ENCODE measurements at regions not wholly inside any gene's neighbourhood (a gene's known extent, or its start where the extent isn't known, plus 50 kb on each side); places are given as distances from the start of the nearest gene placed in this dataset.

DNA sequence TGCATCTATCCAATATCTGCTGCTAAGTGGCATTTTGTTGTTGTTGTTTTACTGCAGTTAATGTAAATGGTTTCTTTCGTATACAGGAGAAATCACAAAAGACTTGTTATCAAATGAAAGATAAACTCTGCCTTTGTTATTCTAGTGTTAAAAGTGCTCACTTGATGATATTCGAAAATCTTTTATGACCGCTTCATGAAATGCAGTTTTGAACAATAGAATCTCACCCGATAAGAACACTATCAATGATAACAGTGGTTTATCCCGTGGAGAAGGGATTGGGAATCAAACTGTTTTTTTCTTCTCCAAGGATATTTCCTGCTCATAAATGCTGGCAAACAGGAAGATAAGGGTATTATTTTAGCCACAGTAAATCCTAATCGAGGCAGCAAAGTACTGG lies 1366.3 kb downstream of the OLFM4 start:
- intact Hi-C loops (cut with micrococcal nuclease) (no loop called here), dilution Hi-C loops (cut with MboI; ENCODE audit: extremely low pct_ligation_motif_present, low sequenced_read_pairs) (no loop called here)
- H3K9ac ChIP-seq (replicated peaks; ENCODE audit: extremely low read depth, insufficient read depth, low read length), result no peak overlapping the region
- H3K9me3 ChIP-seq (replicated peaks; ENCODE audit: control insufficient read depth, insufficient read depth, low read length), result peaks cover 4% of the 10 kb centered on the region
- no TSS peak for BruUV-seq (replicated peaks)
- no peaks in the 10 kb centered on the region for H3K79me2 ChIP-seq (ENCODE audit: control insufficient read depth, insufficient read depth, low read length)
- no peaks in the 10 kb centered on the region for H3K36me3 ChIP-seq (ENCODE audit: control insufficient read depth in 2 of 2, extremely low read depth in 1 of 2, insufficient read depth in 2 of 2, low read length in 2 of 2)
- POLR2A ChIA-PET, result no interaction called here
- H3K4me1 ChIP-seq (ENCODE audit: control insufficient read depth, extremely low read depth, insufficient read depth, low read length), result no peaks in the 10 kb centered on the region
- no peaks in the 10 kb centered on the region for H3K9me1 ChIP-seq (replicated peaks; ENCODE audit: control insufficient read depth, extremely low read depth, insufficient read depth, low read length)
- FAIRE-seq (no peak), DNase-seq (ENCODE audit: low read depth, low spot score) (no peak)
- H4K20me1 ChIP-seq (replicated peaks; ENCODE audit: control insufficient read depth, extremely low read depth, insufficient read depth, low read length), result no peaks in the 10 kb centered on the region
- no peak overlapping the region for H3K4me3 ChIP-seq (replicated peaks in 1 of 3; ENCODE audit: insufficient read depth in 1 of 3, low read depth in 1 of 3, low read length in 3 of 3)
- TF ChIP-seq POLR2A (IDR thresholded peaks at IDR 0.05; ENCODE audit: low read depth, low read length) (no peak), FOS (IDR thresholded peaks at IDR 0.05; ENCODE audit: borderline replicate concordance, insufficient read depth, low read length) (no peak), JUN (IDR thresholded peaks at IDR 0.05; ENCODE audit: borderline replicate concordance, insufficient read depth, insufficient read length, low read depth) (no peak), POLR2AphosphoS5 (IDR thresholded peaks at IDR 0.05; ENCODE audit: insufficient read depth, low read depth, low read length) (no peak)
- TF ChIP-seq, protein P1, sequence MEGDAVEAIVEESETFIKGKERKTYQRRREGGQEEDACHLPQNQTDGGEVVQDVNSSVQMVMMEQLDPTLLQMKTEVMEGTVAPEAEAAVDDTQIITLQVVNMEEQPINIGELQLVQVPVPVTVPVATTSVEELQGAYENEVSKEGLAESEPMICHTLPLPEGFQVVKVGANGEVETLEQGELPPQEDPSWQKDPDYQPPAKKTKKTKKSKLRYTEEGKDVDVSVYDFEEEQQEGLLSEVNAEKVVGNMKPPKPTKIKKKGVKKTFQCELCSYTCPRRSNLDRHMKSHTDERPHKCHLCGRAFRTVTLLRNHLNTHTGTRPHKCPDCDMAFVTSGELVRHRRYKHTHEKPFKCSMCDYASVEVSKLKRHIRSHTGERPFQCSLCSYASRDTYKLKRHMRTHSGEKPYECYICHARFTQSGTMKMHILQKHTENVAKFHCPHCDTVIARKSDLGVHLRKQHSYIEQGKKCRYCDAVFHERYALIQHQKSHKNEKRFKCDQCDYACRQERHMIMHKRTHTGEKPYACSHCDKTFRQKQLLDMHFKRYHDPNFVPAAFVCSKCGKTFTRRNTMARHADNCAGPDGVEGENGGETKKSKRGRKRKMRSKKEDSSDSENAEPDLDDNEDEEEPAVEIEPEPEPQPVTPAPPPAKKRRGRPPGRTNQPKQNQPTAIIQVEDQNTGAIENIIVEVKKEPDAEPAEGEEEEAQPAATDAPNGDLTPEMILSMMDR (IDR thresholded peaks at IDR 0.05; ENCODE audit: extremely low read depth in 1 of 2, insufficient read depth in 1 of 2, low read depth in 1 of 2, low read length in 2 of 2), result no peak
- CTCF ChIA-PET, result no interaction called here
- no peak overlapping the region for H3K27ac ChIP-seq (ENCODE audit: insufficient read depth, low read depth, low read length)
- no peaks in the 10 kb centered on the region for H3K27me3 ChIP-seq (ENCODE audit: control insufficient read depth in 2 of 2, insufficient read depth in 2 of 2, low read length in 2 of 2)
- H2AFZ ChIP-seq (ENCODE audit: low read depth, low read length), result no peak overlapping the region
- H3K4me2 ChIP-seq (ENCODE audit: insufficient read depth, low read length), result no peak overlapping the region

DNA sequence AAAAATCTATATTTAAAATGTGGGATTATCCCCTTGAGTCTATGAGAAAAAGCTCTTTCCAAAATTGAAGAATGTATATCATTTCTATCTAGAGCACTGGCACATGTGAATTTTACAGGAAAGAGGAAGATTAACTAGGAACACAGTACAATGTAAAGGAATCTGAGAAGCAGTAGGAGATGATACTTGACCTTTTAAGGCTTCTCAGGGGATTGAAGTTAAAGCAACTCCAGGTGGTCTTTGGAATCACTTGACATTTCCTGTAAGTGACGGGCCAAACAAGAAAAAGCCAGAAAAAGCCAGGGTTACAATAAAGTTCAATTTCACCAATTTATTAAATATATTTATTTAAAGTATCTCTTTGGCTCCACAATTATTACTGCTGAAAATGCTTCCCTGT lies 1373.9 kb downstream of the OLFM4 start:
- POLR2A ChIA-PET, result no interaction called here
- CTCF ChIA-PET, result no interaction called here
- BruUV-seq (replicated peaks), result no TSS peak

More for the DNA sequence above, 1373.9 kb downstream of the OLFM4 start:
- dilution Hi-C loops (cut with MboI; ENCODE audit: extremely low pct_ligation_motif_present, low sequenced_read_pairs) (no loop called here), intact Hi-C loops (cut with micrococcal nuclease) (no loop called here)
- H3K36me3 ChIP-seq (ENCODE audit: control insufficient read depth in 2 of 2, extremely low read depth in 1 of 2, insufficient read depth in 2 of 2, low read length in 2 of 2), result no peaks in the 10 kb centered on the region
- H3K27ac ChIP-seq (ENCODE audit: insufficient read depth, low read depth, low read length), result no peak overlapping the region
- H2AFZ ChIP-seq (ENCODE audit: low read depth, low read length), result no peak overlapping the region
- TF ChIP-seq EZH2 (IDR thresholded peaks at IDR 0.05; ENCODE audit: borderline replicate concordance, low read depth, low read length, severe bottlenecking) (no peak), FOS (IDR thresholded peaks at IDR 0.05; ENCODE audit: borderline replicate concordance, insufficient read depth, low read length) (no peak), POLR2A (IDR thresholded peaks at IDR 0.05; ENCODE audit: low read depth, low read length) (no peak), POLR2AphosphoS5 (IDR thresholded peaks at IDR 0.05; ENCODE audit: insufficient read depth, low read depth, low read length) (no peak), JUN (IDR thresholded peaks at IDR 0.05; ENCODE audit: borderline replicate concordance, insufficient read depth, insufficient read length, low read depth) (no peak), GATA2 (IDR thresholded peaks at IDR 0.05; ENCODE audit: insufficient read depth, insufficient read length, low read depth, low read length) (no peak), MYC (IDR thresholded peaks at IDR 0.05; ENCODE audit: low read depth, low read length) (no peak)
- TF ChIP-seq, protein P1 (IDR thresholded peaks at IDR 0.05; ENCODE audit: extremely low read depth in 1 of 2, insufficient read depth in 1 of 2, low read depth in 1 of 2, low read length in 2 of 2), result no peak
- TF ChIP-seq, protein P2, sequence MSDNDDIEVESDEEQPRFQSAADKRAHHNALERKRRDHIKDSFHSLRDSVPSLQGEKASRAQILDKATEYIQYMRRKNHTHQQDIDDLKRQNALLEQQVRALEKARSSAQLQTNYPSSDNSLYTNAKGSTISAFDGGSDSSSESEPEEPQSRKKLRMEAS (IDR thresholded peaks at IDR 0.05; ENCODE audit: insufficient read depth, insufficient read length), result no peak
- H3K4me2 ChIP-seq (ENCODE audit: insufficient read depth, low read length), result no peak overlapping the region
- no peak overlapping the region for H3K4me3 ChIP-seq (replicated peaks in 1 of 3; ENCODE audit: insufficient read depth in 1 of 3, low read depth in 1 of 3, low read length in 3 of 3)
- DNase-seq (ENCODE audit: low read depth, low spot score) (no peak), FAIRE-seq (no peak)
- peaks cover 3% of the 10 kb centered on the region for H3K9me3 ChIP-seq (replicated peaks; ENCODE audit: control insufficient read depth, insufficient read depth, low read length)
- H3K9me1 ChIP-seq (replicated peaks; ENCODE audit: control insufficient read depth, extremely low read depth, insufficient read depth, low read length), result no peaks in the 10 kb centered on the region
- H3K9ac ChIP-seq (replicated peaks; ENCODE audit: extremely low read depth, insufficient read depth, low read length), result no peak overlapping the region
- H3K4me1 ChIP-seq (ENCODE audit: control insufficient read depth, extremely low read depth, insufficient read depth, low read length), result no peaks in the 10 kb centered on the region
- no peaks in the 10 kb centered on the region for H3K27me3 ChIP-seq (ENCODE audit: control insufficient read depth in 2 of 2, insufficient read depth in 2 of 2, low read length in 2 of 2)
- no peaks in the 10 kb centered on the region for H3K79me2 ChIP-seq (ENCODE audit: control insufficient read depth, insufficient read depth, low read length)
- no peaks in the 10 kb centered on the region for H4K20me1 ChIP-seq (replicated peaks; ENCODE audit: control insufficient read depth, extremely low read depth, insufficient read depth, low read length)
